ENCODE measurements at regions not wholly inside any gene's neighbourhood (a gene's known extent, or its start where the extent isn't known, plus 50 kb on each side); places are given as distances from the start of the nearest gene placed in this dataset.

GRCh38 chr15:46808834-46809233 is 908.5 kb upstream of the SEMA6D start (continued):
- TF ChIP-seq FOXJ3 (CRISPR knock-in tag; IDR thresholded peaks at IDR 0.05; ENCODE audit: borderline replicate concordance), result no peak
- no peak for TF ChIP-seq CERS6 (CRISPR knock-in tag; IDR thresholded peaks at IDR 0.05)
- no peak for TF ChIP-seq ARID2 (CRISPR knock-in tag; IDR thresholded peaks at IDR 0.05; ENCODE audit: borderline replicate concordance)
- no peak for TF ChIP-seq E2F5 (CRISPR knock-in tag; conservative IDR thresholded peaks at IDR 0.05)
- TF ChIP-seq ZNF276 (CRISPR knock-in tag; IDR thresholded peaks at IDR 0.05; ENCODE audit: low read depth), result no peak
- TF ChIP-seq MBD4 (IDR thresholded peaks at IDR 0.05; ENCODE audit: borderline replicate concordance, low read length), result no peak
- TF ChIP-seq ZNF382 (CRISPR knock-in tag; IDR thresholded peaks at IDR 0.05; ENCODE audit: borderline replicate concordance), result no peak

- no peak for TF ChIP-seq POGZ (CRISPR knock-in tag; IDR thresholded peaks at IDR 0.05)
- TF ChIP-seq SALL1 (CRISPR knock-in tag; IDR thresholded peaks at IDR 0.05), result no peak
- no peak for TF ChIP-seq NFYB (CRISPR knock-in tag; IDR thresholded peaks at IDR 0.05)
- no peak for TF ChIP-seq ZNF441 (CRISPR knock-in tag; IDR thresholded peaks at IDR 0.05; ENCODE audit: borderline replicate concordance)
- TF ChIP-seq CCAR2 (optimal IDR thresholded peaks at IDR 0.05; ENCODE audit: low read depth, low read length), result no peak
- no peak for TF ChIP-seq ZNF354B (CRISPR knock-in tag; IDR thresholded peaks at IDR 0.05)
- TF ChIP-seq ZNF263 (CRISPR knock-in tag; IDR thresholded peaks at IDR 0.05), result no peak
- no peak for TF ChIP-seq MYC (CRISPR knock-in tag; IDR thresholded peaks at IDR 0.05; ENCODE audit: borderline replicate concordance)
- CTCF ChIA-PET (ENCODE audit: low intra/inter-chr PET ratio, low total read pairs), result no interaction called here
- Histone ChIP-seq H3K79me2 (ENCODE audit: insufficient read depth, low read length) (no peaks in the 10 kb centered on the region), H3K4me3 (replicated peaks in 1 of 3; ENCODE audit: insufficient read depth in 1 of 3, low read depth in 2 of 3, low read length in 3 of 3) (no peak overlapping the region), H3K4me2 (ENCODE audit: low read depth, low read length) (no peak overlapping the region), H3K4me1 (ENCODE audit: insufficient read depth, low read length) (no peaks in the 10 kb centered on the region), H4K20me1 (ENCODE audit: insufficient read depth, low read length) (no peaks in the 10 kb centered on the region), H3K27me3 (ENCODE audit: control insufficient read depth in 1 of 2, insufficient read depth in 2 of 2, low read length in 2 of 2) (no peaks in the 10 kb centered on the region), H2AFZ (ENCODE audit: low read length) (no peak overlapping the region), H3K9ac (ENCODE audit: insufficient read depth, low read depth, low read length) (no peak overlapping the region), H3K27ac (ENCODE audit: extremely low read length, insufficient read depth, low read length) (no peak overlapping the region), H3K9me3 (ENCODE audit: low read length) (peaks cover 94% of the 10 kb centered on the region), H3K36me3 (replicated peaks in 1 of 2; ENCODE audit: control insufficient read depth in 1 of 2, insufficient read depth in 2 of 2, low read length in 2 of 2) (no peaks in the 10 kb centered on the region)
- WGBS (ENCODE audit: low lambda C conversion rate), result 28% methylated on average over 4 of the region's 4 CpGs
- BruUV-seq (replicated peaks), result no TSS peak
- intact Hi-C loops (cut with micrococcal nuclease; ENCODE audit: unreplicated experiment) (no loop called here), in situ Hi-C loops (cut with HindIII; ENCODE audit: extremely low pct_ligation_motif_present, low pct_unique_long_range_greater_than_20kb) (no loop called here)
- ATAC-seq (no peak), DNase-seq (ENCODE audit: low spot score) (no peak), FAIRE-seq (no peak)
- POLR2A ChIA-PET, result no interaction called here
These were observed 902.1 kb upstream of the SEMA6D start for GRCh38 chr15:46815240-46815639.
